COLO668 (cell line): ENCODE measurements at regions not wholly inside any gene's neighbourhood (a gene's known extent, or its start where the extent isn't known, plus 50 kb on each side); places are given as distances from the start of the nearest gene placed in this dataset.
"Not testable (repeated sequence)": the region's sequence is repeated elsewhere in the genome, so short reads cannot be mapped to it uniquely, and the experiment has no call there.

Source experiments
- DNase-seq: peaks from one replicate; lab custom pipeline; 2025; ENCODE audit not compliant: unreplicated experiment; lab: John Stamatoyannopoulos, UW

- no peak for DNase-seq
Observed at GRCh38 chr3:166263460-166263859, 426.2 kb upstream of the BCHE start.

GRCh38 chr3:166258293-166258850, 421.1 kb upstream of the BCHE start:
- DNase-seq, result not testable (repeated sequence)

- DNase-seq, result no peak
Observed at GRCh38 chr3:166257715-166258114, 420.5 kb upstream of the BCHE start.

GRCh38 chr3:166248784-166249183, 411.6 kb upstream of the BCHE start:
- no peak for DNase-seq

GRCh38 chr3:166243511-166243910, 406.3 kb upstream of the BCHE start:
- DNase-seq, result no peak

GRCh38 chr3:166223120-166223519, 385.9 kb upstream of the BCHE start:
- no peak for DNase-seq

- DNase-seq, result no peak
Observed at GRCh38 chr3:166211451-166211850, 374.2 kb upstream of the BCHE start.

- no peak for DNase-seq
Observed at GRCh38 chr3:166209701-166210100, 372.5 kb upstream of the BCHE start.

GRCh38 chr3:166205158-166205557, 367.9 kb upstream of the BCHE start:
- no peak for DNase-seq

GRCh38 chr3:166201476-166201875, 364.3 kb upstream of the BCHE start:
- DNase-seq, result no peak

GRCh38 chr3:166199491-166199890, 362.3 kb upstream of the BCHE start:
- DNase-seq, result no peak

GRCh38 chr3:166195808-166196207, 358.6 kb upstream of the BCHE start:
- DNase-seq, result no peak

- DNase-seq, result no peak
Observed at GRCh38 chr3:166191411-166191810, 354.2 kb upstream of the BCHE start.

GRCh38 chr3:166190360-166190759, 353.1 kb upstream of the BCHE start:
- DNase-seq, result peak; percentile 3

GRCh38 chr3:166187237-166187636, 350.0 kb upstream of the BCHE start:
- DNase-seq, result no peak

- no peak for DNase-seq
Observed at GRCh38 chr3:166186003-166186402, 348.8 kb upstream of the BCHE start.

GRCh38 chr3:166177130-166177529, 339.9 kb upstream of the BCHE start:
- DNase-seq, result no peak

- DNase-seq, result no peak
Observed at GRCh38 chr3:166171695-166172094, 334.5 kb upstream of the BCHE start.

GRCh38 chr3:166169681-166170080, 332.5 kb upstream of the BCHE start:
- no peak for DNase-seq

- no peak for DNase-seq
Observed at GRCh38 chr3:166127969-166128368, 290.7 kb upstream of the BCHE start.

GRCh38 chr3:166125179-166125578, 288.0 kb upstream of the BCHE start:
- DNase-seq, result no peak

- DNase-seq, result no peak
Observed at GRCh38 chr3:166123576-166123975, 286.4 kb upstream of the BCHE start.

- no peak for DNase-seq
Observed at GRCh38 chr3:166123088-166123487, 285.9 kb upstream of the BCHE start.

- DNase-seq, result no peak
Observed at GRCh38 chr3:166118049-166118448, 280.8 kb upstream of the BCHE start.
